NOMO-1 treated with DMSO at 0.1 percent for 48 hours (cell line): ENCODE measurements at regions not wholly inside any gene's neighbourhood (a gene's known extent, or its start where the extent isn't known, plus 50 kb on each side); places are given as distances from the start of the nearest gene placed in this dataset.
A peak's percentile ranks its signal among the peaks of the same experiment; 100 is the strongest.

Source experiments
- DNase-seq: peaks from one replicate; lab custom pipeline; 2025; ENCODE audit not compliant: unreplicated experiment; lab: John Stamatoyannopoulos, UW

GRCh38 chr2:234135750-234136221 lies 85.3 kb downstream of the SPP2 start:
- DNase-seq, result peak; percentile 30

GRCh38 chr2:234134496-234134895 lies 84.0 kb downstream of the SPP2 start:
- DNase-seq, result no peak

GRCh38 chr2:234133004-234133403 lies 82.5 kb downstream of the SPP2 start:
- no peak for DNase-seq

GRCh38 chr2:234130777-234131181 lies 80.3 kb downstream of the SPP2 start:
- no peak for DNase-seq

GRCh38 chr2:234128606-234129005 lies 78.1 kb downstream of the SPP2 start:
- no peak for DNase-seq
